GM12878 (cell line): ENCODE measurements at regions not wholly inside any gene's neighbourhood (a gene's known extent, or its start where the extent isn't known, plus 50 kb on each side); places are given as distances from the start of the nearest gene placed in this dataset.

Experiments
- ATAC-seq: fragments of 200-7000 bp; cut with Tn5 transposase; 3 replicates; pipeline ENCODE4 v1.9.1; 2020; ENCODE audit warnings: mild to moderate bottlenecking, moderate library complexity
- BruUV-seq: library from RNA; stranded (reverse); fragments of 400-500 nt; replicated peaks from 2 replicates; lab custom pipeline; 2021; lab: Mats Ljungman, UMichigan
- CTCF ChIA-PET: fragments of 300-600 bp; sonication (Branson Sonifier 250); formaldehyde crosslinking; extraction: SDS; loops from one replicate; lab custom pipeline; 2021; ENCODE audit warnings: inconsistent platforms; lab: Yijun Ruan, JAX
- POLR2A ChIA-PET: fragments of 350-600 bp; formaldehyde crosslinking; extraction: SDS; loops from one replicate; lab custom pipeline; 2021; ENCODE audit warnings: inconsistent platforms; lab: Charles Lee
- RAD21 ChIA-PET: fragments of 300-600 bp; sonication (Branson Sonifier 250); formaldehyde crosslinking; loops from one replicate; lab custom pipeline; 2023; ENCODE audit warnings: antibody characterized with exemption; ENCODE audit not compliant: unreplicated experiment; lab: Charles Lee
- SMC1A ChIA-PET: fragments of 300-600 bp; sonication (Branson Sonifier 250); formaldehyde crosslinking; loops from one replicate; lab custom pipeline; 2023; ENCODE audit not compliant: unreplicated experiment, uncharacterized antibody; lab: Charles Lee
- DNase-seq: peaks from one replicate; pipeline ENCODE4 v3.0.0-alpha.2; 2011; ENCODE audit warnings: low read depth, low spot score
- FAIRE-seq: peaks from 3 replicates; lab custom pipeline; 2011; peaks lifted over from hg19 to GRCh38; lab: Jason Lieb, UNC
- H2AFZ ChIP-seq: 2 replicates; pipeline ENCODE4 v1.6.0; 2011; ENCODE audit warnings: low read depth, low read length, control low read depth; ENCODE audit not compliant: control insufficient read depth
- H3K27ac ChIP-seq: 2 replicates; pipeline ENCODE4 v1.5.1; 2011; ENCODE audit warnings: control low read depth; ENCODE audit not compliant: control insufficient read depth, insufficient read depth
- H3K27me3 ChIP-seq, 2 experiments: replicated peaks in 1 of 2; 2 replicates each; pipeline versions ENCODE4 v1.6.0 to v1.6.1; 2011; ENCODE audit warnings: low read length in 1 of 2; ENCODE audit not compliant: control insufficient read depth in 2 of 2, insufficient read depth in 2 of 2
- H3K36me3 ChIP-seq, 2 experiments: 2 replicates each; pipeline ENCODE4 v1.5.1; 2011; ENCODE audit warnings: low read length in 1 of 2; ENCODE audit not compliant: control insufficient read depth in 2 of 2, insufficient read depth in 2 of 2
- H3K4me1 ChIP-seq: 2 replicates; pipeline ENCODE4 v1.6.1; 2011; ENCODE audit warnings: mild to moderate bottlenecking, low read length, moderate library complexity, mixed read lengths; ENCODE audit not compliant: control insufficient read depth, insufficient read depth
- H3K4me2 ChIP-seq: 2 replicates; pipeline ENCODE4 v1.6.0; 2011; ENCODE audit warnings: control low read depth; ENCODE audit not compliant: control insufficient read depth, insufficient read depth
- H3K4me3 ChIP-seq: fragments of 200-600 bp; sonication (generic); 2 replicates; pipeline ENCODE4 v1.5.1; 2016
- H3K79me2 ChIP-seq: 2 replicates; pipeline ENCODE4 v1.6.0; 2011; ENCODE audit warnings: low read length; ENCODE audit not compliant: control insufficient read depth, insufficient read depth
- H3K9ac ChIP-seq: 2 replicates; pipeline ENCODE4 v1.8.0; 2011; ENCODE audit warnings: low read length, control low read depth, mixed read lengths; ENCODE audit not compliant: control insufficient read depth, insufficient read depth
- H3K9me3 ChIP-seq: replicated peaks from 3 replicates; pipeline ENCODE4 v1.5.1; 2011; ENCODE audit warnings: mild to moderate bottlenecking, low read length; ENCODE audit not compliant: control insufficient read depth, insufficient read depth
- H4K20me1 ChIP-seq: 2 replicates; pipeline ENCODE4 v1.6.0; 2011; ENCODE audit not compliant: control insufficient read depth, insufficient read depth
- BCL11A ChIP-seq: IDR thresholded peaks from 2 replicates; pipeline ENCODE4 v1.6.1; 2011; ENCODE audit warnings: low read depth, low read length
- BCLAF1 ChIP-seq: fragments of 450-650 bp; IDR thresholded peaks from 2 replicates; pipeline ENCODE4 v1.6.1; 2017; ENCODE audit warnings: antibody characterized with exemption, mild to moderate bottlenecking, moderate library complexity
- CREM ChIP-seq: IDR thresholded peaks from 2 replicates; pipeline ENCODE4 v1.6.1; 2014; ENCODE audit warnings: antibody characterized with exemption, low read depth
- E2F4 ChIP-seq: IDR thresholded peaks from 2 replicates; pipeline ENCODE4 v1.6.1; 2012; ENCODE audit warnings: low read depth, low read length, improper control_type of control experiment
- E2F8 ChIP-seq: fragments of 450-650 bp; IDR thresholded peaks from 2 replicates; pipeline ENCODE4 v1.6.1; 2018; ENCODE audit warnings: mild to moderate bottlenecking, low read depth, moderate library complexity; ENCODE audit not compliant: partially characterized antibody
- ELK1 ChIP-seq: IDR thresholded peaks from 2 replicates; pipeline ENCODE4 v1.6.1; 2012; ENCODE audit warnings: low read depth, low read length, improper control_type of control experiment
- HDAC6 ChIP-seq: fragments of 200-600 bp; sonication (generic); IDR thresholded peaks from one replicate; pipeline ENCODE4 v1.8.0; 2017; ENCODE audit warnings: antibody characterized with exemption; ENCODE audit not compliant: unreplicated experiment
- MAX ChIP-seq: IDR thresholded peaks from 2 replicates; pipeline ENCODE4 v1.6.1; 2012; ENCODE audit warnings: low read depth, low read length, improper control_type of control experiment
- NFIC ChIP-seq: IDR thresholded peaks from 2 replicates; pipeline ENCODE4 v1.6.1; 2012; ENCODE audit warnings: low read depth, mild to moderate bottlenecking, inconsistent platforms, low read length, moderate library complexity
- RAD51 ChIP-seq: fragments of 450-650 bp; IDR thresholded peaks from 2 replicates; pipeline ENCODE4 v1.6.1; 2016; ENCODE audit warnings: moderate library complexity, mild to moderate bottlenecking, inconsistent platforms
- TCF12 ChIP-seq: IDR thresholded peaks from 2 replicates; pipeline ENCODE4 v1.6.1; 2011; ENCODE audit warnings: low read depth, mild to moderate bottlenecking, low read length
- ZNF24 ChIP-seq: fragments of 450-650 bp; IDR thresholded peaks from 2 replicates; pipeline ENCODE4 v1.6.1; 2017; ENCODE audit warnings: antibody characterized with exemption, mild to moderate bottlenecking
- ZZZ3 ChIP-seq: IDR thresholded peaks from 2 replicates; pipeline ENCODE4 v1.6.1; 2011; ENCODE audit warnings: low read depth; ENCODE audit not compliant: control insufficient read depth, insufficient read length
- WGBS: methylation state at CpG from one replicate; pipeline ENCODE4 v1.1.6; 2016; ENCODE audit warnings: low lambda C conversion rate; ENCODE audit not compliant: insufficient replicate concordance, insufficient coverage; ENCODE audit errors: missing lambda C conversion rate; 5-methylcytosine and 5-hydroxymethylcytosine counted together
- in situ Hi-C: fragments of 300-500 bp; cut with MboI; formaldehyde crosslinking; loops from 9 replicates; pipeline ENCODE4 v1.14.3; 2018; ENCODE audit warnings: mixed read lengths
- intact Hi-C: fragments of 100-400 bp; cut with micrococcal nuclease; formaldehyde crosslinking; loops from one replicate; pipeline ENCODE4 v1.14.2; 2022; ENCODE audit not compliant: unreplicated experiment

- Histone ChIP-seq H3K79me2 (no peaks in the 10 kb centered on the region), H3K9ac (no peak overlapping the region), H3K36me3 (no peaks in the 10 kb centered on the region), H3K9me3 (no peaks in the 10 kb centered on the region), H3K4me1 (no peaks in the 10 kb centered on the region), H3K4me2 (no peak overlapping the region), H4K20me1 (no peaks in the 10 kb centered on the region), H3K27ac (no peak overlapping the region), H2AFZ (no peak overlapping the region), H3K27me3 (no peaks in the 10 kb centered on the region; a peak in 1 of 4 replicates), H3K4me3 (no peak overlapping the region)
- ChIA-PET SMC1A (no interaction called here), CTCF (no interaction called here), RAD21 (no interaction called here), POLR2A (no interaction called here)
- TF ChIP-seq BCLAF1 (no peak), MAX (no peak), ZZZ3 (no peak), RAD51 (no peak), HDAC6 (no peak), E2F8 (no peak), TCF12 (no peak), ZNF24 (no peak), CREM (no peak), BCL11A (no peak), E2F4 (no peak), ELK1 (no peak), NFIC (no peak)
- DNase-seq (no peak), ATAC-seq (no peak), FAIRE-seq (no peak)
- intact Hi-C loops, result no loop called here
- in situ Hi-C loops, result no loop called here
- 41% methylated on average over 10 of the region's 11 CpGs for WGBS
- no TSS peak for BruUV-seq
Observed at GRCh38 chr11:112877581-112877980, 83.6 kb upstream of the NCAM1 start.
